ACHN (cell line): ENCODE measurements at regions not wholly inside any gene's neighbourhood (a gene's known extent, or its start where the extent isn't known, plus 50 kb on each side); places are given as distances from the start of the nearest gene placed in this dataset.

Experiments used
- DNase-seq: peaks from one replicate; pipeline ENCODE4 v3.0.0-alpha.2; 2015
- in situ Hi-C: cut with HindIII; loops from 2 replicates; pipeline ENCODE4 v1.10.0; 2017; ENCODE audit warnings: low sequenced_read_pairs, low pct_ligation_motif_present, low pct_unique_long_range_greater_than_20kb

GRCh38 chr12:114888928-114889584, 205.1 kb upstream of the TBX3 start:
- in situ Hi-C loops = no loop called here
- DNase-seq = no peak

- in situ Hi-C loops = no loop called here
These were observed 204.5 kb upstream of the TBX3 start for GRCh38 chr12:114888448-114888847.

GRCh38 chr12:114885501-114885900, 201.5 kb upstream of the TBX3 start:
- in situ Hi-C loops = no loop called here
- DNase-seq = no peak

More at GRCh38 chr12:114888448-114888847, 204.5 kb upstream of the TBX3 start:
- no peak for DNase-seq

- no peak for DNase-seq
- in situ Hi-C loops = no loop called here
These were observed 200.6 kb upstream of the TBX3 start for GRCh38 chr12:114884575-114884974.

- no peak for DNase-seq
- in situ Hi-C loops = no loop called here
These were observed 198.1 kb upstream of the TBX3 start for GRCh38 chr12:114882083-114882482.

- in situ Hi-C loops = no loop called here
- no peak for DNase-seq
These were observed 195.4 kb upstream of the TBX3 start for GRCh38 chr12:114879354-114879753.

- in situ Hi-C loops = no loop called here
- no peak for DNase-seq
These were observed 194.8 kb upstream of the TBX3 start for GRCh38 chr12:114878781-114879180.

GRCh38 chr12:114876968-114877680, 193.1 kb upstream of the TBX3 start:
- in situ Hi-C loops = no loop called here
- no peak for DNase-seq

- DNase-seq = no peak
- in situ Hi-C loops = no loop called here
These were observed 191.3 kb upstream of the TBX3 start for GRCh38 chr12:114875313-114875712.

GRCh38 chr12:114873656-114874055, 189.7 kb upstream of the TBX3 start:
- in situ Hi-C loops = no loop called here
- DNase-seq = no peak

- no peak for DNase-seq
- in situ Hi-C loops = no loop called here
These were observed 185.2 kb upstream of the TBX3 start for GRCh38 chr12:114868995-114869834.

GRCh38 chr12:114866331-114866730, 182.4 kb upstream of the TBX3 start:
- no peak for DNase-seq
- in situ Hi-C loops = no loop called here

- no peak for DNase-seq
- in situ Hi-C loops = no loop called here
These were observed 181.0 kb upstream of the TBX3 start for GRCh38 chr12:114864837-114865551.

- no peak for DNase-seq
These were observed 179.9 kb upstream of the TBX3 start for GRCh38 chr12:114863911-114864310.

GRCh38 chr12:114860969-114861368, 177.0 kb upstream of the TBX3 start:
- no peak for DNase-seq

More at GRCh38 chr12:114863911-114864310, 179.9 kb upstream of the TBX3 start:
- in situ Hi-C loops = no loop called here

GRCh38 chr12:114858388-114859146, 174.6 kb upstream of the TBX3 start:
- in situ Hi-C loops = no loop called here
- no peak for DNase-seq

More at GRCh38 chr12:114860969-114861368, 177.0 kb upstream of the TBX3 start:
- in situ Hi-C loops = no loop called here

- in situ Hi-C loops = no loop called here
- DNase-seq = no peak
These were observed 171.7 kb upstream of the TBX3 start for GRCh38 chr12:114855678-114856077.

- in situ Hi-C loops = no loop called here
- no peak for DNase-seq
These were observed 169.1 kb upstream of the TBX3 start for GRCh38 chr12:114852976-114853529.
